HK-2 (cell line): ENCODE measurements at regions not wholly inside any gene's neighbourhood (a gene's known extent, or its start where the extent isn't known, plus 50 kb on each side); places are given as distances from the start of the nearest gene placed in this dataset.
"Not testable (repeated sequence)": the region's sequence is repeated elsewhere in the genome, so short reads cannot be mapped to it uniquely, and the experiment has no call there.

Source experiments
- DNase-seq: peaks from one replicate; pipeline ENCODE4 v3.0.0-alpha.2; 2018; ENCODE audit not compliant: unreplicated experiment

GRCh38 chr14:19052977-19053376 lies 85.7 kb downstream of the POTEM start:
- not testable (repeated sequence) for DNase-seq

- not testable (repeated sequence) for DNase-seq
Measured at GRCh38 chr14:19053426-19054050, 86.3 kb downstream of the POTEM start.

GRCh38 chr14:19054108-19054721 lies 87.0 kb downstream of the POTEM start:
- DNase-seq = not testable (repeated sequence)

- DNase-seq = not testable (repeated sequence)
Measured at GRCh38 chr14:19054934-19055333, 87.7 kb downstream of the POTEM start.

DNA sequence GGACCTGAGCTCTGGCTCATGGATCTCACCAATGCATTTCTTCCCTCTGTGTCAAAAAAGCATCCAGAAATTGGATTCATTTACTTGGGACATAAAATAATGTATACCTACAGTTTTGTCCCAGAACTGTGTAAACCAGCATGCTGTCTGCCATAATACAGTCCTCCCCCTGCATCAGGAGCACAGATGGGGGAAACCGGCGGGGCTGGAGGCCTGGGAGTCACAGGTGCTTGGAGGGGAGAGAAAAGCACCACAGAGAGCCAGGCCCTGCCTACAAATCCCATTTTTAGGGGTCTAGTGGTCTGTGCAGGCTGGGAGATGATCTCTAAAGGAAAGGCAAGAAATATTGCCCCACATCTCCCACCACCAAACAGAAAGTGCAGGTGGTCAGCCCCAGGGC lies 91.8 kb downstream of the POTEM start:
- DNase-seq = not testable (repeated sequence)

- not testable (repeated sequence) for DNase-seq
Measured at GRCh38 chr14:19061689-19062450, 94.6 kb downstream of the POTEM start.

DNA sequence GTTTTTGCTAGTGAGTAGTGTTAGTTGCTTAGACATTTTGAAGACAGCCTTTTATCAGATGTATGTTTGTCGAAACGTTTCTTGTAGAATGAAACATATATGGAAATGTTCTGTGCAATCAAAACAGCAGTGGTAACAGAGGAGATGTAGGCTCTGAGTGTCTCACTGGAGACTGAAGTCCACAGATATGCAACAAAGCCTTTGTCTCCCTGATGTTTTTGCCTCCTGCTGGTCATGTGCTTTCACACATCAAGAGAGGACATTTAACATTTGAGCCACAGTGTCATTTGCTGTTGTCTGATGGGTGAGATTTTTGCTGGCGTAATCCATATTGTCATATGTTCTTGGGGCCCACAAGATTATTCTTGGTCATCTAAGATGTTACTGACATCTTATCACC lies 101.7 kb downstream of the POTEM start:
- DNase-seq = not testable (repeated sequence)

DNA sequence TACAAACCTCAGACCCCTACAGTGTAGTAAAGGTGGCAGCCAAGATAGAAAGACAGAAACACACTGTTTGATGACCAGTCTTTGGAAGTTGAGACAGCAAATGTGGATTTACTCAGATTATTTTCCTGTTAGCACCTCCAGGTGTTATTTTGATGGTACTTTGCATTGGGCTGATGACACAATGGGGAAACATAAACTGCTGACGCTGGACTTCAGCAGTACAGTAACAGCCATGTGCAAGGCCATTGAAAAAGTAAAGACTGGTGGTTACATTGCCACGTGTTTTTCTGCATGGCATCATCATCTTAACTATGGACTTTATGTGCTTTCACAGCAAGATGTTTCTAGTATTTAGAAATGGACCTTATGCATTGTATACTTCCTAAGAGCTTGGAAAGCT lies 105.3 kb downstream of the POTEM start:
- not testable (repeated sequence) for DNase-seq

GRCh38 chr14:19088632-19089031 lies 121.4 kb downstream of the POTEM start:
- not testable (repeated sequence) for DNase-seq

GRCh38 chr14:19093227-19093626 lies 126.0 kb downstream of the POTEM start:
- DNase-seq = not testable (repeated sequence)

- DNase-seq = not testable (repeated sequence)
Measured at GRCh38 chr14:19094731-19095130, 127.5 kb downstream of the POTEM start.

- DNase-seq = not testable (repeated sequence)
Measured at GRCh38 chr14:19095167-19095566, 127.9 kb downstream of the POTEM start.

DNA sequence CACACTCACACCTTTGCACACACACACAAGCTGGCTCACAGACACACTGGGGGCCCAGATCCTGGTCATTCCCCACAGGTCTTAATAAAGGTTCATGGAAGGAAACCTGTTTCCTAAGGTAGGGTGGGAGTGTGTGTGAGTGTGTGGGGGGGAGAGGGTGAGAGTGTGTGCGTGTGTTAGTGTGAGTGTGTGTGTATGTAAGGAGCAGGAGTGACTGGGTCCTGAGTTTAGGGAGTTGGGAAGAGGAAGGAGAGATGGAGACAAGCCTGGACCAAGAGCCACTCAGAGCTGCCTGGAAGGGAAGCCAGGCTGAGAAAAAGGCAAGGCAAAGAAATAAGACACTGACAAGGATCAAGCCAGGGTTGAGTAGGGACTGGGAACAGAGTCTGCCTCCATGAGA lies 129.2 kb downstream of the POTEM start:
- not testable (repeated sequence) for DNase-seq

GRCh38 chr14:19096876-19097275 lies 129.6 kb downstream of the POTEM start:
- DNase-seq = not testable (repeated sequence)

DNA sequence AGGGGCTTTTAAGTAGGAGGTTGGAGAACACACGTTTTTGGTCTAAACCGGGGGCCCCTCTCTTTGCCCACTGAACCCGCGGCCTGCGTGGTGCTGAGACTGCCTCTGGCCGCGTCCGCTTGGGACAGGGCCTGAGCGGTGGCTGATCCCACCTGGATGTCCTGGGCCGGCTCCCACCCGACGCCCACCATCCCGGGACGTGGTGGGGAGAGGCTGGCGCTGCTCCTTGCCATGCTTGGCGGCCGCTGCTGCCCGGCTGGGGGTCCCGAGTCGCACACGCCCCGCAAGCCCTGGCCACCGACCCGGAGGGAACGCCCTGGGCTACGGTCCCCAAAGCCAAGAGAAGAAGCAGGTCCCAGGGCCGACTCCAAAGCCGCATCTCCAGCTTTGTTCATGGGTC lies 130.1 kb downstream of the POTEM start:
- not testable (repeated sequence) for DNase-seq

DNA sequence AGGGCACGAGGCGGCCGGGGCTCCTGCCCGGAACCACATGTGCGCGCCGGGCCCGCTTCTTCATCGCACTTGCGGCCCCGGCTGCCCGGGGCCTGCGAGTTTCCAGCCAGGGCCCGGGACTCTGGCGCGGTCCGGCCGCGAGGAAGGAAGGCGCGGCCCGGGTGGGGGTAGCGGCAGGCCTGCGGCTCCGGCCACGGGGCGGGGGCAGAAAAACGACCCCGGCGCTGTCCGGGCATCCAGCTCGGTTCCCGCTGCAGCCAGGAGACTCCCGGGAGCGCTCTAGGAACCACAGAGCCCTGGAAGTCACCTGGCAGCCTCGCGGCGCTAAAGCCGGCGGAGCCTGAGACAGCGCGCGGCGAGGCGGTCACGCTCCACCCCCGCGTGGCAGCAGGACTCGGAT lies 130.5 kb downstream of the POTEM start:
- not testable (repeated sequence) for DNase-seq

DNA sequence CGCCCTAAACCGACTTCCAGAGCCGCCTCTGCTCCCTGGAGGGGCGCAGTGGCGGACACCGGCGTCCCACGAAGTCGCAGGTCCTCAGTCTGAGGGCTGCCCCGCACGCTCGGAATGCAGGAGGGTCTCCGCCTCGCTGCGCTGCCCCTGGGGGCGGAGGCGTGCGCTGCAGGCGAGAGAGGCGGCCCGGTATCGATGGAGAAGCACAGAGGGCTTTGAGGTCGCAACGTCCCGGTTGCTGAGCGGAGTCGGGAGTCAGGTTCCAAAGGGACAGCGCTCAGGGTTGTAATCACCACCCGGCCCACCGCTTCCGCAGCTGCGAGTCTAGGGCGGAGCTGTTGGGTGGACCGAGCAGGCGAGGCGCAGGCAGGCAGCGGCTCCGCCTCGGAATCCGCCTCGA lies 131.0 kb downstream of the POTEM start:
- DNase-seq = not testable (repeated sequence)

GRCh38 chr14:19098732-19099131 lies 131.5 kb downstream of the POTEM start:
- DNase-seq = not testable (repeated sequence)

GRCh38 chr14:19099336-19099735 lies 132.1 kb downstream of the POTEM start:
- DNase-seq = not testable (repeated sequence)

DNA sequence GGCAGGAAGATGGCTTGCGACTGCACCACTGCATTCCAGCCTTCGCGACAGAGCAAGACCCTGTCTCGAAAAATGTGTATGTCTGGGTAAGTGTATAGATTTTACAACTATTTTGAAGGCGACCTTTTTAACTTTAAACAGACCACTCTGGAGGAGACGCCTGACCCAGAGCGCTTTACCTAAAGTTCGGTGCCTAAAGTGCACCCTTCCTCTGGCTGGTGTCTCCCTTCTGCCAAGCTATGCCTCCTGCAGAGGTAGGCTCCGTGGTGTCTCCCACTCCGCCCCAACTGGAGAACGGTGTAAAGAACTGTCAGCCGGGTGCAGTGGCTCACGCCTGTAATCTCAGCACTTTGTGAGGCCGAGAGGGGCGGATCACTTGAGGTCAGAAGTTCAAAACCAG lies 132.7 kb downstream of the POTEM start:
- DNase-seq = not testable (repeated sequence)

DNA sequence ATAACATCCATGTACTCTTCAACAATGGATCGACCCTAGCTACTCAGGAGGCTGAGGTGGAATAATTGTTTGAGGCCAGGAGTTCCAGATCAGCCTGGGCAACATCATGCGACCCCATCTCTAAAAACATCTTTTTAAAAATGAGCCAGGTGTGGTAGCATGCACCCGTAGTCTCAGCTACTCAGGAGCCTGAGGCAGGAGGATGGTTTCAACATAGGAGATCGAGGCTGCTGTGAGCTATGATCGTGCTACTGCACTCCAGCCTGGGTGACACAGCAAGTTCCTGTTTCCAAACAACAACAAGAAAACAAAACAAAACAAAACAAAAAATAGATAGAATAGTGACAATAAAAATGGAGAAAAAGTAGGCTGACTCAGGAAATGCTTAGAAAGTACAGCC lies 138.3 kb downstream of the POTEM start:
- DNase-seq = not testable (repeated sequence)

DNA sequence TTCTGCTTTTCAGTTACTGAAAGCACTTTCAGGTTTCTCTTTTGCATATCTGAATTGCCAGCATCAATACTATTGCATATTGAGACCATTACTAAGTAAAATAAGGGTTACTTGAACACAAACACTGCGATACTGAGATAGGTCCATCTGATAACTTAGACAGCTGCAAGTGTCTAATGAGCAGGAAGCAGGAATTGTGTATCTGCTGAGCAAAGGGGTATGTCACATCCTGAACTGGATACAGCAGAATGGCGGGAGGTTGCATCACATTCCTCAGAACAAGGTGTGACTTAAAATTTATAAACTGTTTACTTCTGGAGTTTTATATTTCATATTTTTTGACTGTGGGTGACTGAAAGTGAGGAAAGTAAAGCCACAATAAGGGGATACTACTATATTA lies 142.7 kb downstream of the POTEM start:
- DNase-seq = not testable (repeated sequence)

- not testable (repeated sequence) for DNase-seq
Measured at GRCh38 chr14:19120383-19120782, 153.1 kb downstream of the POTEM start.
